ENCODE measurements at regions not wholly inside any gene's neighbourhood (a gene's known extent, or its start where the extent isn't known, plus 50 kb on each side); places are given as distances from the start of the nearest gene placed in this dataset.

DNA sequence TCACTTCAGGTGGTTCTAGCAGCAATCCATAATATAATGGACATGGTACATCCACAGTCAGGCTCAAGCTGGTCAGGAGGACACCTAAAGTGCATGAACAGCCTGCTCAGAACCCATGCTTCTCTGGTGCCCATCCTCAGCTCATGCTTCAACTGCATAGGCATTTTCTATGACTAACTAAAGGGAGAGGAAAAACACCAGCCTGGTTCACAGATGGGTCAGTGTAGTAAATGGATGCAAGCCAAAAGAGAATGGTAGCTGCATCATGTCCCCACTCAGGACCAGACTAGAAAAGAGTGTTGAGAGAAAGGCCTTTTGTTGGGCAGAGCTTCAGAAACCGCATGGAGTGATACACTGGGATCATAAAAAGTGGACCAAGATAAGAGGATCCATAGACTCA, 556.6 kb downstream of the TLE1 start:
- TF ChIP-seq, protein P1, sequence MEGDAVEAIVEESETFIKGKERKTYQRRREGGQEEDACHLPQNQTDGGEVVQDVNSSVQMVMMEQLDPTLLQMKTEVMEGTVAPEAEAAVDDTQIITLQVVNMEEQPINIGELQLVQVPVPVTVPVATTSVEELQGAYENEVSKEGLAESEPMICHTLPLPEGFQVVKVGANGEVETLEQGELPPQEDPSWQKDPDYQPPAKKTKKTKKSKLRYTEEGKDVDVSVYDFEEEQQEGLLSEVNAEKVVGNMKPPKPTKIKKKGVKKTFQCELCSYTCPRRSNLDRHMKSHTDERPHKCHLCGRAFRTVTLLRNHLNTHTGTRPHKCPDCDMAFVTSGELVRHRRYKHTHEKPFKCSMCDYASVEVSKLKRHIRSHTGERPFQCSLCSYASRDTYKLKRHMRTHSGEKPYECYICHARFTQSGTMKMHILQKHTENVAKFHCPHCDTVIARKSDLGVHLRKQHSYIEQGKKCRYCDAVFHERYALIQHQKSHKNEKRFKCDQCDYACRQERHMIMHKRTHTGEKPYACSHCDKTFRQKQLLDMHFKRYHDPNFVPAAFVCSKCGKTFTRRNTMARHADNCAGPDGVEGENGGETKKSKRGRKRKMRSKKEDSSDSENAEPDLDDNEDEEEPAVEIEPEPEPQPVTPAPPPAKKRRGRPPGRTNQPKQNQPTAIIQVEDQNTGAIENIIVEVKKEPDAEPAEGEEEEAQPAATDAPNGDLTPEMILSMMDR (IDR thresholded peaks at IDR 0.05; ENCODE audit: control extremely low read depth, extremely low read depth, low read depth, missing control alignments), result no peak
- ChIA-PET POLR2A (no interaction called here), CTCF (no interaction called here)
- no peak for DNase-seq (ENCODE audit: extremely low spot score)

DNA sequence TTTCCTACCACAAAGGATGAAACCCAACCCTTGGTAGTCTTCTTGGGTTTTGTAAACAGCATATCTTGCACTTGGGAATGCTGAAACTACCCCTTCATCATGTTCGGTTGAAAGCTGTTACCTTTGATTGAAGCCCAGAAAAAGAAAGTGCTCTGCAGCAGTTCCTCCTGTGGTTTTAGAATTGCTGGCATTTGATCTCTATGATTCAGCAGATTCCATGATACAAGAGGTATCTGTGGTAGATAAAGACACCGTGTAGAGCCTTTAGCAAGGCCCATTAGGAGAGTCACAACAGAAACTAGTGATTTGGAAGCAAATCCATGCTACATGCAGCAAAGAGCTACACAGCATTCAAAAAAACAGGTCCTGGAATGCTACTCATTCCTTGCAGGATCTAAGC, 557.0 kb downstream of the TLE1 start:
- TF ChIP-seq, protein P1 (IDR thresholded peaks at IDR 0.05; ENCODE audit: control extremely low read depth, extremely low read depth, low read depth, missing control alignments), result no peak
- POLR2A ChIA-PET, result no interaction called here
- CTCF ChIA-PET, result no interaction called here
- DNase-seq (ENCODE audit: extremely low spot score), result no peak

DNA sequence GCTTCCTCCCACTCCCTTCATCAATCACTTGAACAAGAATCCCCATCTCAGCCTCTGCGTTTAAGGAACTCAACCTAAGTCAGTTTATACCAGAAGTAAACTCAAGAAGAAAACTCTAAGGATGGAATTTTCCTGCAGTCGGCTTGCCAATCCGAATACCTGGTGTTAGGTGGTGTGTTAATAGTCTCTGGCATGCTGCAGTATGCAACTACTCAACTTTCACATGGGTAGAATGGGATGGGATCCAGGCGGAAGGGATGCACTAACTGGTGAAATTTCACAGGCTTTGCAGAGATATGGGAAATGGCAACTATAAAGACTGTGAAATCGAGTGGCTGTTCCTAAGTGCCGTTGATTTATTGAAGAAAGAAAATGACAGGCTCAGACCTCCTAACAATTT, 560.6 kb downstream of the TLE1 start:
- CTCF ChIA-PET, result no interaction called here
- DNase-seq (ENCODE audit: extremely low spot score), result no peak
- TF ChIP-seq, protein P1 (IDR thresholded peaks at IDR 0.05; ENCODE audit: control extremely low read depth, extremely low read depth, low read depth, missing control alignments), result no peak
- POLR2A ChIA-PET, result no interaction called here

DNA sequence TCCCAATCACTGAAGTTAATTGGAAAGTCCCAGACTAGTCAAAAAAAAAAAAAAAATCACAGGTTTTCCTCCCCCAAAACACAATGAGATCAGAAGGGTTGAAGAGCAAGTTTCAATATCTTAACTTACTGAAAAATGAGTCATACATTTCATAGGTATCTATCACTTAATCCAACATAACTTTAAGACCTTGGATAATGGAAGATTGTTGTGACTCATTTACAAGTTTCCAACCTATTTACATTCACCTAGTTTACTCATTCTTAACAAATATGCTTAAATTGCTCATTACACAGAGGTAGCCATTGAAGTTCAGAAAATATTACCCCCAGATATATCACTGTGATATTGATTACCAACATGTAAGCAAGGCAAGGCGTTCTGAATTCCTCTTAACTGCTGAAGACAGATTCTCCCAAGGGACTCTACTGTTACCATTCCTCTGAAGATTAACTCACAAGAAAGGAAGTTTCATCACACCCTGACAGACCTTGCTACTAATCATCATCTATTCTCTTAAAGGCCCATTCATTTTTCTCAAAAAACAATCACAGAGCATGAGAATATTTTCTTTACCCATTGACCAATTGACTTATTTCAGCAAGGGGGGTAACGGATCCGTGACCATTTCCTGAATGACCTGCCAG, 563.8 kb downstream of the TLE1 start:
- POLR2A ChIA-PET, result no interaction called here
- TF ChIP-seq, protein P1 (IDR thresholded peaks at IDR 0.05; ENCODE audit: control extremely low read depth, extremely low read depth, low read depth, missing control alignments), result no peak
- CTCF ChIA-PET, result no interaction called here
- no peak for DNase-seq (ENCODE audit: extremely low spot score)

DNA sequence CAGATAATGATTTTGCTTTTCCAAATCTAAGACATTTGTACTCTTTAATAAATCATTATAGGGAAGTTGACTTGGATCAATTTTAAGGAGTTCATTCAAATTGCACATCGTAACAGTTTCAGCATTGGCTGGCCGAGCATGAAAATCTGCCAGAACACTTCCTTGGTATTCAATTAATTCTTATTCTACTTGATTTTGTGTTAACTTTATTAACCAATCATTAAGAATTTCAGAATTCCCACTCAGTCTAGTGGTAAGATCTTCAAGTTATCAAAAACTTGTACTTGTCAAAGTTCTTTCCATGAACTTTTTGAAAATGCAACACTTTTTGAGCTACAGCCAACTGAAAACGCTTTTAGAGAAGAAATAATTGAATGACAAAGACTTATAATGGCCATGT, 565.8 kb downstream of the TLE1 start:
- TF ChIP-seq, protein P1 (IDR thresholded peaks at IDR 0.05; ENCODE audit: control extremely low read depth, extremely low read depth, low read depth, missing control alignments), result no peak
- ChIA-PET POLR2A (no interaction called here), CTCF (no interaction called here)
- no peak for DNase-seq (ENCODE audit: extremely low spot score)

DNA sequence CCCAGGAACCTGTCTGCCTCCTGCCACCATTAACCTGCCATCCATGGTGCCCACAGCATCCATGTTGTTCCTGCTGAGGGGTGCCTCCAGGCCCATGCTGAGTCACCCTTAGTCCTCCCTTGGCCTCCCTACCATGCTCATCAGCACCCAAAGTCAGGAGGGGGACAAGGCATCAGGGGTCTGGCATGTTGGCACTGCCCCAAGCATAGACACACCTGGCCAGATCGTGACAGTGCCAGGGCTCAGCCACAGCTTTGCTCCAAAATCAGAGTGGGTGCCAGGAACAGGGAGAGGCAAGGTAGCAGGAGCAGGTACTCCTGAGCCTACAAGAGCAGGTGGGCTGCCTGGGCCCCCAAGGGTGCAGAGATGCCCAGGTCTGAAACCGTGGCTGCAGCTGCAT, 566.6 kb downstream of the TLE1 start:
- CTCF ChIA-PET, result no interaction called here
- POLR2A ChIA-PET, result no interaction called here
- DNase-seq (ENCODE audit: extremely low spot score), result no peak
- TF ChIP-seq, protein P1 (IDR thresholded peaks at IDR 0.05; ENCODE audit: control extremely low read depth, extremely low read depth, low read depth, missing control alignments), result no peak

DNA sequence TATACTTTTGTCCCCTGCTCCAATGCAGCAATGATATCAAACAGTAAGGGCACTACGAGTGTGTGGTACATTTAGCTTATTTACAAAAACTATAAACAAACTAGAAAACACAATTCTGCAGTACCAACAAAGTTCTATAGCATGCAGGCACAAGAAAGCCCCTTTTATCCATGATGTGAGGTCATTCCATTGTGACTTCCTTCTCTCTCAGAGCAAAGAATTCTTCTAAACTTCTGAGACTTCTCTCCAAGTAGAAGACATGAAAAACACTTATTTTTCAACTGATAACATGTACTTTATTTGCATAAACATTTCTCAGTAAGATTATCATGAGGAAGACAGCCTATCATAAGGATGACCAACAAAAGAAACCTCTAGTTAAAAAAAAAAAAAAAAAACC, 569.8 kb downstream of the TLE1 start:
- DNase-seq (ENCODE audit: extremely low spot score), result no peak
- POLR2A ChIA-PET, result no interaction called here
- CTCF ChIA-PET, result no interaction called here
- TF ChIP-seq, protein P1 (IDR thresholded peaks at IDR 0.05; ENCODE audit: control extremely low read depth, extremely low read depth, low read depth, missing control alignments), result no peak

Measured in GM10248 (cell line).